Activated CD4-positive, alpha-beta T cell treated with anti-CD3 and anti-CD28 coated beads, Interleukin-2, amount 50 U/mL, for 4 hours (primary cell): ENCODE measurements at regions not wholly inside any gene's neighbourhood (a gene's known extent, or its start where the extent isn't known, plus 50 kb on each side); places are given as distances from the start of the nearest gene placed in this dataset.

Experiments
- DNase-seq, 2 experiments: peaks; one replicate each; pipeline ENCODE4 v3.0.0-alpha.2; 2020

- no peak for DNase-seq
Observed at GRCh38 chr10:131743190-131744151, 157.3 kb upstream of the PPP2R2D start.

- DNase-seq = no peak
Observed at GRCh38 chr10:131744346-131744745, 156.5 kb upstream of the PPP2R2D start.

GRCh38 chr10:131745591-131745990 is 155.2 kb upstream of the PPP2R2D start:
- DNase-seq = no peak

DNA sequence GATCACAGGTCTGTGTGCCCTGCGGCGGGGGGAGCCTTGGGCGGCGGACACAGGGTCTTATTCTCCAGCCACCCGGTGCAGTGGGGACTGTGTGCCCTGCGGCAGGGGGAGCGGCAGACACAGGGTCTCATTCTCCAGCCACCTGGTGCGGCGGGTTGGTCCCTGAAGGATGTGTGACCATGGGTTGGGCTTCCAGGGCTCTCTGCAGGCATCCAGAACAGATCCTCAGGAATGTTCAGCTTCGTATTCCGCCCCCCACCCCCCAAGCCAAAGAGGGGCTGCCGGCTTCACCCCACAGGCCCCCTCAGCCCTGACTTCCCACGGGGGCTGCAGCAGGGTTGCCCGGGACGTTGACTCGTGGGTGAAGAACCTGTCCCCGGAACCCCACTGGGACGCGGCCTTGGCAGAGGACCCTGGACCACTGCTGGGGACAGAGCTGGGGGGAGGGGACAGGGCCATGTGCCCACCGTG is 154.5 kb upstream of the PPP2R2D start:
- DNase-seq = no peak

GRCh38 chr10:131746785-131747184 is 154.0 kb upstream of the PPP2R2D start:
- no peak for DNase-seq

GRCh38 chr10:131747251-131747650 is 153.6 kb upstream of the PPP2R2D start:
- DNase-seq = no peak

DNA sequence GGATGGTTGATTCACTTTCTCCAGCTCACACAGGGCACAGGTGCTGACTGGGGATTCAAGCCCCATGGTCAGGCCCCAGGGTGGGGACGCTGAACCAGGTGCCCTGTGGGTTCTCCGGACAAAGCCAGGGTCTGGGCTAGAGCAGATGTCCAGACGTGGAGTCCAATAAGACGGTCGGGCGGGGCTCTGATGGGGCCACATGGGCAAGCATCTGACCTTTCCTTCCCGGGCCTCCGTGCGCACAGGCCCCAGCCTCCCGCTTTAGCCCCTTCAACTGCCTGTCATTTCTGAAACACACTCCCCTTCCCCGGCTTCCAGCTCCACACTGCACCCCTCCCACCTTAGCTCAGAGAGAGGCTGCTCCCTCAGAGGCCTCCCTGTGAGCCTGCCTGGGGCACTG is 153.0 kb upstream of the PPP2R2D start:
- no peak for DNase-seq

DNA sequence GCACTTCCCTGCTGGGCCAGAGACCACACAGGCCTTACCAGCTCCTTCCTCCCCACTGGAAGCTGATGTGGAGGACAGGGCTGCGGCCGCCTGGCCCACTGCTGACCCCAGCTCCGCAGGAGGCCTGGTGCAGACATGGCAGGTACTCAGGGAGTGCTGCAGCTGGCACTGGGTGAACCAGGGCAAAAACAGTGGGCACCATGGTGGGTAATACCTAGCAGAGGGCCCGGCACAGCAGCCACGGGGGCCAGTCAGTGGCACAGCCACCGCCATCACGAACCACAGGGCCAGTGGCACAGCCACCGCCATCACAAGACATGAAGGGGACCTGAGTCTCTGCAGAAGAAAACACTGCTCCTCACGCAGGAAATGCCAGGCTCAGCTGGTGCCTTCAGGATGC is 152.6 kb upstream of the PPP2R2D start:
- no peak for DNase-seq

DNA sequence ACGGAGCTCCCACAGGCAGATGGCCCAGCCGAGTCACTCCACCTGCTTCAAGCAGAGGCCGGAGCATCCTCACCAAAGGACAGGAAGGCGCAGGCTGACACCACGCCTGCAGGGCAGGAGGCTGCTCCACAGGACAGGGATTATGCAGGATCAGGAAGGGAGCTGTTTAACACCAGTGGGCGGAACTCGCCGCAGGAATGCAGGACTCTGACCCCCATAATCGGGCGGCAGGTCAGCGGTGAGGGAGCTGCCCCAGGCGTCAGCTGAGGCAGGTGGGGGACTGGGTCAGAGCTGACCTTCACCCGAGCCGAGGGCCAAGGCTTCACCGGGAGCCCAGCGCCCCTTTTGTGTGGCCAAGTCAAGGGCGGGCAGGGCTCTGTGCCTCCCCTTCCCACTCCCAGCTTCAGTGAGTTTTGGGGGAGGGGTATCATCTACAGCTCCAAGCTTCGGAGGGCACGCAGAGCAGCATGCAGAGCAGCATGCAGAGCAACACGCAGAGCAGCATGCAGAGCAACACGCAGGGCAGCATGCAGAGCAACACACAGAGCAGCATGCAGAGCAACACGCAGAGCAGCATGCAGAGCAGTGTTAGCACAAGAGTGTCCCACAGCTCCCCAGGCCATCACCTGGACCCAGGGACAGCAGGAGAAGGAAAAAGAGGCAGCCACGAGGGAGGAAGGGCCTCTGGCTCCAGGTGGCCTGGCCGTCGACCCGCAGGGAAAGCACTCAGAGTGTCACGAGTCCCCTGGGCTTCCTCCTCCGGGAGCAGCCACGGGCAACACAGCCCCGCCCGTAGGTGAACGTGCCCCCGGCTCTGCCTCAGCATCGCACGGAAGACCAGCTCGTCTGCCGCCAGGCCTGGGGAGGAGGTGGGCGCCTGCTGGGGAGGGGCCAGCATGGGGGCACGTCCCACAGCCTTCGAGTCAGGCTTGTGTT is 151.7 kb upstream of the PPP2R2D start:
- DNase-seq = no peak

GRCh38 chr10:131749767-131750142 is 151.1 kb upstream of the PPP2R2D start:
- no peak for DNase-seq

DNA sequence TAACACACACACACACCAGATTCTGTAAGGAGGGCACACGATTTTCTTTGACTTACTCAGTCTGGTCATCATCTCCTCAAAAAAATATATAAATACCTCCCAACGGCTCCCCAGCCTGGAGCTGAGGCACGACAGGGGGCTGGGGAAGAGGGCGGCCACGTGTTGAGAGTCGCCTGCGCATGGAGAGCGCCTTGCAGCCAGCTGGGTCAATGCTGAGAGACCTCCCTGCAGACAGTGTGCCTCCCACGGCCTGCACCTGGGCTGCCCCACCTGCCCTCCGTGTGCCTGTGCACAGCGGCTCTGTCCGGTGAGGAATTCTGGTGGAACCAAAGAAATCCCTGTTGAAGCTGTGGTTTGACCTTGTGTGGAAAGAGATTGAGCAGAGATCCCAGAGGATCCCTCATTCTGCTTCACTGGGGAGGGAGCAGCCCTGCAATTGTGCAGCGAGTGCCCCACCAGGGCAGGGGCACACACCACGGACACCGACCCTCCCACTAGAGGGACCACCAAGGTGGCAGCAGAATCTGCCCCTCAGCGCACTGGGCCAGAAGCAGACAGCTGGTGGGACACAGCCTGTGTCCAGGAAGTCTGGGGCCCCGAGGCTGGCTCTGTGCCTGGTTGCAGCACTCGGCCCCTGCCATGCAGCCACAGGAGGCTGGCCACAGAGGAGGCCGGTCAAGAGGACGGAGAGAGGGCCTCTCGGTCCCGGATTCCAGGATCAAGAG is 150.5 kb upstream of the PPP2R2D start:
- no peak for DNase-seq

DNA sequence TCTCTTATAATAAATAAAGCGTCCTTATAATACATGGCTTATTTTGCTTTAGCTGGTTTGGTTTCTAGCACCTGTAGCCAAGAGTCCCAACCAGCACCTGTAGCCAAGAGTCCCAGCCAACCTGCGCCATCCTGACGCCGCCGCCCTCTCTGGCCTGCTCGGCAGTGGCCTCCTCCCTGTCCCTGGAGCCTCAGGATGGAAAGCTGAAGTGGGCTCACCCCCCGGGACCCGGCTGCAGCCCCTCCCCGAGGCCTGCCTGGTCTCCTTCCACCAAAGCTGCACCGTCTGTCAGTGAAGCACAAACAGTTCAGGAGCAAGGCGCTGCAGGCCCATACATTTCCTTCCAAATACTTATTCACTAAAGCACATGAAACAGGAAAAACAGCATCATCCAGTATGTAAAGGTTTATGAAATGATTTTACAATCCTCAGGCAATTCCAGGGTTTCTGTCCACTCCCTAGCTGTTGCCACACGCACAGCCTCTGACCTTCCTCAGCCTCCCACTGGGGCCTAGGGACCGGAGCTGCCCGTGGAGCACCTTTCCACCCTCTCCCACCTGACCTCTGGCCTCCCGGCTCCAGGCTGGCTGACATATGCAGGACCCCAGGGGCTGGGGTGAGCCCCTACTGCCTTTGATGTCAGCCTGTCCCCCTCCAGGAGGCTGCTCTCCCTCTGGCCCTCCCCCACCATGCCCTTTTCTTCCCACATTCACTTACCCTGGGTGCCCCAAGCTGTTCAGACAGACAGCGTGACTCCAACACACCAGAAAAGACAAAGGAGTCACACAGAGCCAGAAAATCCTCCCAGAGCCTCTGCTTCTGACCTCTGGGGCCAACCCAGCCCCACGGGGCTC is 149.6 kb upstream of the PPP2R2D start:
- no peak for DNase-seq

DNA sequence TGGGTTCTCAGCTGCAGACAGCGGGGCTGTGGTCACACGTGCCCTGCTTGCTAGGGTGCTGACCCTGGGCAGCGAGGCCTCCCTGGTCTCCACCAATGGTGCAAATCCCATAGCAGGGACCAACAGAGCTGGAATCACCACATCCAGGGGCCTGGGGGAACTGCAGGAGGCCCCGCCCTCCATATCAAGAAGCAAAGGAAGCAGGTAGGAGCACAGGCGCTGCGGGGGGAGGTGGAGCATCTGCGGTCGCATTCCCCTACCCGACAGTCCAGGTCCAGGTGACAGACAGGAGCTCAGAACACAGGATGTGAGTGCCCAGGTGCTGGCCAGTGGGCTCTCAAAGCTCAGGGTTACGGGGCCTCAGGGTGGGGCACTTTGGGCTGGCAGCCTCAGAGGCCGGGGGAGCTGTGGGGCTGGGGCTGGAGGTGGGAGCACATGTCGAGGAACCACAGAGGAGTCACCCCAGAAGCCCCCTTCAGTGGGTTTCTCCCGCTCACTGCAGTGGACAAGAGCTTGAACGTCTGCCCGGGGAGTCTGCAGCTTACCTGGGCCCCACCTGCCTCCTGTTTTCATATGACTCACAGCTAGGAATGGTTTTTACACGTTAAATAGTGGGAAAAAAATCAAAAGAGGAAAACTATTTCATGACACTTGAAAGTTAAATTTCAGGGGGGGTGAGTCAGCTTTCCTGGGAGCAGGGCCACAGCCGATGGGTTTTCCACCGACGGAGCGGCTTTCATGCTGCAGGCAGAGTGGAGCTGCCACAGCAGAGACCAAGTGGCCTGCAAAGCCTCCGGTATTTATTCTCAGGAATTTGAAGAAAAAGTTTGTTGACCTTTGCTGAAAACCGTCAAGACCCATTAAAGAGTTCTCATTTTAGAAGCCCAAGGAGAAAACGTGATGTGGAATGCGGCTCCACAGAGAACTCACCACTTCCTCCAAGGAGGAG is 148.7 kb upstream of the PPP2R2D start:
- DNase-seq = no peak

- no peak for DNase-seq
Observed at GRCh38 chr10:131753336-131753735, 147.5 kb upstream of the PPP2R2D start.

- DNase-seq = no peak
Observed at GRCh38 chr10:131755200-131755599, 145.6 kb upstream of the PPP2R2D start.

- no peak for DNase-seq
Observed at GRCh38 chr10:131757285-131758058, 143.3 kb upstream of the PPP2R2D start.

- no peak for DNase-seq
Observed at GRCh38 chr10:131758062-131758938, 142.5 kb upstream of the PPP2R2D start.

- no peak for DNase-seq
Observed at GRCh38 chr10:131758939-131759301, 141.9 kb upstream of the PPP2R2D start.

DNA sequence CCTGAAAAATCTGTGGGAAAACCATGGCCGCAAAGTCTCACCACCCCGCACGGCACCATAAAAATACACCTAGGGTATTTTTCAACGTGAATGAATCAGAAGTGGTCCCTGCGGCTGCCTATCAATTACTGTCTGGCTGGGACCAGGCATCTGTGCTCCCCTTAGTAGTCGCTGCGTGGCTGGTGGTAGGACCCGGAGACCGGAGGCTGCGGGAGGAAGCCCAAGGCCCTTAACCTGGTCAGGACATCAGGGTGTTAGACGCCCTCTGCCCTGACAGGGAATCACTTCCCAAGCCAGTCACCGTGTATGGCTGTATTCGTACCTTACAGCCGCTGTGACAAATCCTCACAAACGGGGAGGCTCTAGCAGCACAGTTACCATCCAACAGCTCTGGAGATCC is 141.5 kb upstream of the PPP2R2D start:
- DNase-seq = no peak
